CD14-positive monocyte (primary cell): ENCODE measurements at regions not wholly inside any gene's neighbourhood (a gene's known extent, or its start where the extent isn't known, plus 50 kb on each side); places are given as distances from the start of the nearest gene placed in this dataset.

Experiments used
- DNase-seq, 3 donors: peaks; one replicate each; pipeline ENCODE4 v3.0.0-alpha.2; 2011 to 2022
- H2AFZ ChIP-seq: 2 replicates; pipeline ENCODE4 v1.6.0; 2012; ENCODE audit warnings: mild to moderate bottlenecking, low read depth, low read length, inconsistent platforms; ENCODE audit not compliant: insufficient read depth, poor library complexity, severe bottlenecking
- H3K27ac ChIP-seq, 2 donors: 1 replicate in 1 of 2; 2 replicates in 1 of 2; pipeline ENCODE4 v1.5.1; 2012 to 2013; ENCODE audit warnings: low read length in 2 of 2, control low read depth in 1 of 2, inconsistent platforms in 1 of 2, low read depth in 1 of 2, mild to moderate bottlenecking in 1 of 2
- H3K27me3 ChIP-seq, 2 donors: one replicate each; pipeline versions ENCODE4 v1.6.0 to v1.6.1; 2011 to 2013; ENCODE audit warnings: low read length in 2 of 2; ENCODE audit not compliant: control insufficient read depth in 2 of 2, insufficient read depth in 2 of 2
- H3K36me3 ChIP-seq, 2 donors: replicated peaks in 1 of 2; 1 replicate in 1 of 2; 2 replicates in 1 of 2; pipeline versions ENCODE4 v1.5.1 to v1.6.1; 2012 to 2013; ENCODE audit warnings: low read length in 2 of 2, control low read depth in 1 of 2, inconsistent platforms in 1 of 2, mild to moderate bottlenecking in 1 of 2; ENCODE audit not compliant: insufficient read depth in 2 of 2, control insufficient read depth in 1 of 2
- H3K4me1 ChIP-seq, 2 donors: 1 replicate in 1 of 2; 2 replicates in 1 of 2; pipeline versions ENCODE4 v1.5.1 to v1.6.1; 2012 to 2013; ENCODE audit warnings: low read length in 2 of 2, control low read depth in 1 of 2, inconsistent platforms in 1 of 2, mild to moderate bottlenecking in 1 of 2, moderate library complexity in 1 of 2; ENCODE audit not compliant: insufficient read depth in 2 of 2, control insufficient read depth in 1 of 2
- H3K4me2 ChIP-seq: replicated peaks from 2 replicates; pipeline ENCODE3; 2012; ENCODE audit warnings: low read length, moderate library complexity, mild to moderate bottlenecking; ENCODE audit not compliant: poor library complexity, severe bottlenecking; ENCODE audit errors: extremely low read depth
- H3K4me3 ChIP-seq, 3 experiments: fragments of 200-600 bp in 1 of 3; sonication (generic) in 1 of 3; replicated peaks in 1 of 3; 1 replicate in 2 of 3; 2 replicates in 1 of 3; pipeline ENCODE4 v1.5.1; 2011 to 2013; ENCODE audit warnings: low read length in 3 of 3, mild to moderate bottlenecking in 3 of 3, control low read depth in 2 of 3, low read depth in 2 of 3, inconsistent platforms in 1 of 3, moderate library complexity in 1 of 3
- H3K79me2 ChIP-seq: 2 replicates; pipeline ENCODE4 v1.6.0; 2012; ENCODE audit warnings: mild to moderate bottlenecking, control low read depth, inconsistent platforms, low read length, moderate library complexity; ENCODE audit not compliant: insufficient read depth
- H3K9ac ChIP-seq: 2 replicates; pipeline ENCODE4 v1.6.0; 2017; ENCODE audit warnings: low read length, mild to moderate bottlenecking; ENCODE audit not compliant: insufficient read depth, poor library complexity, severe bottlenecking
- H3K9me3 ChIP-seq, 2 donors: replicated peaks in 1 of 2; 1 replicate in 1 of 2; 2 replicates in 1 of 2; pipeline versions ENCODE4 v1.5.1 to v1.6.1; 2012 to 2013; ENCODE audit warnings: low read length in 2 of 2, control low read depth in 1 of 2; ENCODE audit not compliant: control insufficient read depth in 1 of 2, insufficient read depth in 1 of 2
- H4K20me1 ChIP-seq: 2 replicates; pipeline ENCODE4 v1.6.0; 2012; ENCODE audit warnings: mild to moderate bottlenecking, low read length, control low read depth, moderate library complexity; ENCODE audit not compliant: insufficient read depth
- H3K27ac Mint-ChIP-seq, 7 donors: one replicate each; pipeline ENCODE4 v1.8.0; 2020; ENCODE audit warnings: mild to moderate bottlenecking in 7 of 7, mixed read lengths in 7 of 7, moderate library complexity in 6 of 7, inconsistent platforms in 2 of 7
- H3K27me3 Mint-ChIP-seq, 3 donors: one replicate each; pipeline ENCODE4 v1.8.0; 2021 to 2022; ENCODE audit warnings: low read depth in 3 of 3, mild to moderate bottlenecking in 3 of 3, mixed read lengths in 3 of 3, moderate library complexity in 3 of 3, inconsistent platforms in 1 of 3
- H3K36me3 Mint-ChIP-seq, 2 donors: one replicate each; pipeline ENCODE4 v1.8.0; 2020; ENCODE audit warnings: mixed read lengths in 2 of 2, inconsistent platforms in 1 of 2, mild to moderate bottlenecking in 1 of 2
- H3K4me1 Mint-ChIP-seq: one replicate; pipeline ENCODE4 v1.8.0; 2020; ENCODE audit warnings: mild to moderate bottlenecking, mixed read lengths
- H3K4me3 Mint-ChIP-seq, 2 donors: one replicate each; pipeline ENCODE4 v1.8.0; 2020; ENCODE audit warnings: mild to moderate bottlenecking in 2 of 2, mixed read lengths in 2 of 2, moderate library complexity in 1 of 2
- H3K9me3 Mint-ChIP-seq, 7 donors: one replicate each; pipeline ENCODE4 v1.8.0; 2020 to 2022; ENCODE audit warnings: mixed read lengths in 7 of 7, mild to moderate bottlenecking in 6 of 7, moderate library complexity in 6 of 7, inconsistent platforms in 2 of 7
- WGBS: methylation state at CpG from one replicate; pipeline ENCODE4 v1.1.5; 2013; ENCODE audit warnings: missing lambda C conversion rate; ENCODE audit not compliant: insufficient coverage; 5-methylcytosine and 5-hydroxymethylcytosine counted together
- intact Hi-C, 2 donors: fragments of 100-400 bp; cut with micrococcal nuclease; formaldehyde crosslinking; loops; one replicate each; pipeline versions ENCODE4 v1.15.0 to v1.15.1; 2023
- TF ChIP-seq, protein P1 (sequence below): fragments of 200-600 bp; IDR thresholded peaks from one replicate; pipeline ENCODE4 v1.8.0; 2022; ENCODE audit warnings: antibody characterized with exemption, mild to moderate bottlenecking

DNA sequence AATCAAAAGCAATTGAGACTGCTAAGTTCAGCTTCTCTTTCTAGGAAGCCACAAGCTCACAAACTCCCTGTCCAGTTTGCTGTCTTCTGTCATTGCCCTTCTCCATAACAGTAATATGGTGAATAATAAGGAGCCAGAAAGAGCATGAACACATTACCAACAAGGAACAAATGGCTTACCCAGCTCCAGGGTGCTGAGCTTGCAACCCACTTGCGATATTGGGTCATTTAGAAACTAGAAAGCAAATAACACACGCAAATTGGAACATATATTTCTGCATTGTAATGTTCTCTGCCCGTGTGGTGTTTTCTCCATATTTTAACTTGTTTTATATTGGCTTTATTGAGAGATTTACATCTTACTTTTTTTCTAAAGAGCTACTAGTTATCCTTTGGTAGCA is 325.3 kb downstream of the GBE1 start:
- Histone ChIP-seq H2AFZ (no peak overlapping the region), H3K4me2 (no peak overlapping the region), H3K9ac (no peak overlapping the region), H4K20me1 (no peaks in the 10 kb centered on the region), H3K36me3 (no peaks in the 10 kb centered on the region), H3K9me3 (no peaks in the 10 kb centered on the region), H3K4me1 (no peaks in the 10 kb centered on the region), H3K4me3 (no peak overlapping the region), H3K27me3 (no peaks in the 10 kb centered on the region), H3K79me2 (no peaks in the 10 kb centered on the region), H3K27ac (no peak overlapping the region)
- Mint-ChIP-seq H3K9me3 (peaks cover 0 to 10% (median under 1%) of the 10 kb centered on the region in 7 donors), H3K36me3 (no peaks in the 10 kb centered on the region), H3K4me1 (peaks cover 2% of the 10 kb centered on the region), H3K27ac (no peak overlapping the region), H3K4me3 (no peak overlapping the region), H3K27me3 (peaks cover 0 to 4% (median 1%) of the 10 kb centered on the region in 3 donors)
- no peak for DNase-seq
- TF ChIP-seq, protein P1, sequence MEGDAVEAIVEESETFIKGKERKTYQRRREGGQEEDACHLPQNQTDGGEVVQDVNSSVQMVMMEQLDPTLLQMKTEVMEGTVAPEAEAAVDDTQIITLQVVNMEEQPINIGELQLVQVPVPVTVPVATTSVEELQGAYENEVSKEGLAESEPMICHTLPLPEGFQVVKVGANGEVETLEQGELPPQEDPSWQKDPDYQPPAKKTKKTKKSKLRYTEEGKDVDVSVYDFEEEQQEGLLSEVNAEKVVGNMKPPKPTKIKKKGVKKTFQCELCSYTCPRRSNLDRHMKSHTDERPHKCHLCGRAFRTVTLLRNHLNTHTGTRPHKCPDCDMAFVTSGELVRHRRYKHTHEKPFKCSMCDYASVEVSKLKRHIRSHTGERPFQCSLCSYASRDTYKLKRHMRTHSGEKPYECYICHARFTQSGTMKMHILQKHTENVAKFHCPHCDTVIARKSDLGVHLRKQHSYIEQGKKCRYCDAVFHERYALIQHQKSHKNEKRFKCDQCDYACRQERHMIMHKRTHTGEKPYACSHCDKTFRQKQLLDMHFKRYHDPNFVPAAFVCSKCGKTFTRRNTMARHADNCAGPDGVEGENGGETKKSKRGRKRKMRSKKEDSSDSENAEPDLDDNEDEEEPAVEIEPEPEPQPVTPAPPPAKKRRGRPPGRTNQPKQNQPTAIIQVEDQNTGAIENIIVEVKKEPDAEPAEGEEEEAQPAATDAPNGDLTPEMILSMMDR: no peak
- WGBS: 80% methylated on average over 1 of the region's 3 CpGs
- intact Hi-C loops: no loop called here

DNA sequence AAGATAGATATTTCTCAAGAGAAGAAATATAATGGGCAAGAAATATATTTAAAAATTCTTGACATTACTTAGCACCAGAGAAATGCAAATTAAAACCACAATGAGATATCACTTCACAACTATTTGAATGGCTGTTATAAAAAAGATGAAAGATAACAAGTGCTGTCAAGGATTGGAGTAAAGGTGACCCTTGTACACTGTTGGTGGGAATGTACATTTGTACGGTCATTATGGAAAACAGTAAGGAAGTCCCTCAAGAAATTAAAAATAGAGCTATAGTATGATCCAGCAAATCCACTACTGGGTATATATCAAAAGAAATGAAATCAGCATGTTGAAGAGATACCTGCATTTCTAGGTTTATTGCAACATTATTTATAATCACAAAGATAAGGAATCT is 326.4 kb downstream of the GBE1 start:
- Histone ChIP-seq H3K27ac (no peak overlapping the region), H3K4me1 (no peaks in the 10 kb centered on the region), H3K9me3 (no peaks in the 10 kb centered on the region), H3K79me2 (no peaks in the 10 kb centered on the region), H2AFZ (no peak overlapping the region), H3K4me2 (no peak overlapping the region), H3K36me3 (no peaks in the 10 kb centered on the region), H3K27me3 (no peaks in the 10 kb centered on the region), H3K4me3 (no peak overlapping the region), H3K9ac (no peak overlapping the region), H4K20me1 (no peaks in the 10 kb centered on the region)
- intact Hi-C loops: no loop called here
- no peak overlapping the region for H3K27ac Mint-ChIP-seq
- peaks cover 0 to 4% (median 1%) of the 10 kb centered on the region in 3 donors for H3K27me3 Mint-ChIP-seq
- DNase-seq: no peak
- no CpG with 5 or more reads among the region's 1 CpG for WGBS
- H3K9me3 Mint-ChIP-seq: peaks cover 0 to 10% (median 0%) of the 10 kb centered on the region in 7 donors
- H3K36me3 Mint-ChIP-seq: no peaks in the 10 kb centered on the region
- TF ChIP-seq, protein P1: no peak
- peaks cover 2% of the 10 kb centered on the region for H3K4me1 Mint-ChIP-seq
- H3K4me3 Mint-ChIP-seq: no peak overlapping the region
